Smooth muscle cell (in vitro differentiated cells): ENCODE measurements at regions not wholly inside any gene's neighbourhood (a gene's known extent, or its start where the extent isn't known, plus 50 kb on each side); places are given as distances from the start of the nearest gene placed in this dataset.

Experiments
- DNase-seq: peaks from one replicate; lab custom pipeline; 2025; ENCODE audit not compliant: unreplicated experiment; lab: John Stamatoyannopoulos, UW
- H2AFZ ChIP-seq: fragments of 200-600 bp; sonication (generic); 2 replicates; pipeline ENCODE4 v1.6.0; 2016; ENCODE audit warnings: antibody characterized with exemption, low read depth, mild to moderate bottlenecking
- H3F3A ChIP-seq: fragments of 200-600 bp; sonication (generic); 2 replicates; pipeline ENCODE4 v1.6.0; 2017; ENCODE audit warnings: antibody characterized with exemption, low read depth
- H3K27ac ChIP-seq: fragments of 200-600 bp; sonication (generic); 2 replicates; pipeline ENCODE4 v1.5.1; 2016; ENCODE audit warnings: low read depth, mild to moderate bottlenecking
- H3K27me3 ChIP-seq: fragments of 200-600 bp; sonication (generic); 2 replicates; pipeline ENCODE4 v1.6.1; 2016; ENCODE audit warnings: low read depth, mild to moderate bottlenecking
- H3K36me3 ChIP-seq: fragments of 200-600 bp; sonication (generic); 2 replicates; pipeline ENCODE4 v1.5.1; 2016; ENCODE audit warnings: low read depth
- H3K4me1 ChIP-seq: fragments of 200-600 bp; sonication (generic); 2 replicates; pipeline ENCODE4 v1.5.1; 2016; ENCODE audit warnings: low read depth
- H3K4me2 ChIP-seq: fragments of 200-600 bp; sonication (generic); 2 replicates; pipeline ENCODE4 v1.6.0; 2016; ENCODE audit warnings: mild to moderate bottlenecking
- H3K4me3 ChIP-seq: fragments of 200-600 bp; sonication (generic); 2 replicates; pipeline ENCODE4 v1.5.1; 2016; ENCODE audit warnings: mild to moderate bottlenecking
- H3K79me2 ChIP-seq: fragments of 200-600 bp; sonication (generic); 2 replicates; pipeline ENCODE4 v1.6.0; 2016; ENCODE audit warnings: low read depth, mild to moderate bottlenecking
- H3K9ac ChIP-seq: fragments of 200-600 bp; sonication (generic); 2 replicates; pipeline ENCODE4 v1.6.0; 2016; ENCODE audit warnings: low read depth
- H3K9me3 ChIP-seq: fragments of 200-600 bp; sonication (generic); replicated peaks from 2 replicates; pipeline ENCODE4 v1.5.1; 2016; ENCODE audit warnings: low read depth
- H4K20me1 ChIP-seq: fragments of 200-600 bp; sonication (generic); 2 replicates; pipeline ENCODE4 v1.6.0; 2016; ENCODE audit warnings: low read depth
- CTCF ChIP-seq: fragments of 200-600 bp; sonication (generic); IDR thresholded peaks from 2 replicates; pipeline ENCODE4 v1.5.1; 2017; ENCODE audit warnings: borderline replicate concordance, mild to moderate bottlenecking, antibody characterized with exemption; ENCODE audit not compliant: insufficient read depth, poor library complexity, severe bottlenecking
- WGBS: methylation state at CpG from one replicate; pipeline ENCODE4 v1.1.7; 2016; ENCODE audit warnings: low lambda C conversion rate; 5-methylcytosine and 5-hydroxymethylcytosine counted together

- H3F3A ChIP-seq, result no peaks in the 10 kb centered on the region
- no peak for DNase-seq
- no peaks in the 10 kb centered on the region for H3K79me2 ChIP-seq
- no peaks in the 10 kb centered on the region for H3K36me3 ChIP-seq
- H3K9me3 ChIP-seq, result no peaks in the 10 kb centered on the region
- no peaks in the 10 kb centered on the region for H4K20me1 ChIP-seq
- no peak overlapping the region for H3K4me2 ChIP-seq
- TF ChIP-seq CTCF, result no peak
- no peak overlapping the region for H3K9ac ChIP-seq
- no peak overlapping the region for H2AFZ ChIP-seq
- no peaks in the 10 kb centered on the region for H3K27me3 ChIP-seq
- no peak overlapping the region for H3K4me3 ChIP-seq
- no peak overlapping the region for H3K27ac ChIP-seq
- H3K4me1 ChIP-seq, result peaks cover 10% of the 10 kb centered on the region
- 80% methylated on average over 2 of the region's 2 CpGs for WGBS
These were observed 67.5 kb upstream of the MDFIC start for GRCh38 chr7:114854369-114854768.

- TF ChIP-seq CTCF, result no peak
- Histone ChIP-seq H3K27ac (no peak overlapping the region), H3K9ac (no peak overlapping the region), H3K79me2 (no peaks in the 10 kb centered on the region), H3K9me3 (no peaks in the 10 kb centered on the region), H2AFZ (peak overlapping the region; percentile 3), H3K36me3 (no peaks in the 10 kb centered on the region), H4K20me1 (no peaks in the 10 kb centered on the region), H3K27me3 (no peaks in the 10 kb centered on the region), H3K4me3 (no peak overlapping the region), H3F3A (no peaks in the 10 kb centered on the region), H3K4me1 (peaks cover 10% of the 10 kb centered on the region), H3K4me2 (peak overlapping the region; percentile 28)
- no peak for DNase-seq
- 30% methylated on average over 3 of the region's 3 CpGs for WGBS
These were observed 65.3 kb upstream of the MDFIC start for GRCh38 chr7:114856625-114857024.

GRCh38 chr7:114857605-114858004 is 64.3 kb upstream of the MDFIC start:
- no peaks in the 10 kb centered on the region for H3K9me3 ChIP-seq
- 85% methylated on average over 1 of the region's 1 CpG for WGBS
- H3K4me1 ChIP-seq, result peaks cover 10% of the 10 kb centered on the region
- no peaks in the 10 kb centered on the region for H4K20me1 ChIP-seq
- no peaks in the 10 kb centered on the region for H3K79me2 ChIP-seq
- H3K27ac ChIP-seq, result no peak overlapping the region
- H3K4me3 ChIP-seq, result no peak overlapping the region
- no peak for DNase-seq
- H3K4me2 ChIP-seq, result no peak overlapping the region
- TF ChIP-seq CTCF, result no peak
- H3K9ac ChIP-seq, result no peak overlapping the region
- no peak overlapping the region for H2AFZ ChIP-seq
- no peaks in the 10 kb centered on the region for H3F3A ChIP-seq
- H3K36me3 ChIP-seq, result no peaks in the 10 kb centered on the region
- H3K27me3 ChIP-seq, result no peaks in the 10 kb centered on the region

GRCh38 chr7:114859477-114859876 is 62.4 kb upstream of the MDFIC start:
- 88% methylated on average over 1 of the region's 1 CpG for WGBS
- no peak overlapping the region for H3K9ac ChIP-seq
- H3K9me3 ChIP-seq, result no peaks in the 10 kb centered on the region
- H3K27me3 ChIP-seq, result no peaks in the 10 kb centered on the region
- H2AFZ ChIP-seq, result no peak overlapping the region
- no peaks in the 10 kb centered on the region for H4K20me1 ChIP-seq
- no peak overlapping the region for H3K4me3 ChIP-seq
- H3K27ac ChIP-seq, result no peak overlapping the region
- no peak overlapping the region for H3K4me2 ChIP-seq
- no peaks in the 10 kb centered on the region for H3F3A ChIP-seq
- DNase-seq, result no peak
- no peaks in the 10 kb centered on the region for H3K36me3 ChIP-seq
- TF ChIP-seq CTCF, result no peak
- peaks cover 10% of the 10 kb centered on the region for H3K4me1 ChIP-seq
- no peaks in the 10 kb centered on the region for H3K79me2 ChIP-seq
